GM19324 (cell line): ENCODE measurements at regions not wholly inside any gene's neighbourhood (a gene's known extent, or its start where the extent isn't known, plus 50 kb on each side); places are given as distances from the start of the nearest gene placed in this dataset.

Experiments used
- ATAC-seq: cut with Tn5 transposase; IDR thresholded peaks from one replicate; pipeline ENCODE4 v1.9.1; 2021; ENCODE audit warnings: mild to moderate bottlenecking, moderate library complexity; ENCODE audit not compliant: unreplicated experiment, low FRiP score

DNA sequence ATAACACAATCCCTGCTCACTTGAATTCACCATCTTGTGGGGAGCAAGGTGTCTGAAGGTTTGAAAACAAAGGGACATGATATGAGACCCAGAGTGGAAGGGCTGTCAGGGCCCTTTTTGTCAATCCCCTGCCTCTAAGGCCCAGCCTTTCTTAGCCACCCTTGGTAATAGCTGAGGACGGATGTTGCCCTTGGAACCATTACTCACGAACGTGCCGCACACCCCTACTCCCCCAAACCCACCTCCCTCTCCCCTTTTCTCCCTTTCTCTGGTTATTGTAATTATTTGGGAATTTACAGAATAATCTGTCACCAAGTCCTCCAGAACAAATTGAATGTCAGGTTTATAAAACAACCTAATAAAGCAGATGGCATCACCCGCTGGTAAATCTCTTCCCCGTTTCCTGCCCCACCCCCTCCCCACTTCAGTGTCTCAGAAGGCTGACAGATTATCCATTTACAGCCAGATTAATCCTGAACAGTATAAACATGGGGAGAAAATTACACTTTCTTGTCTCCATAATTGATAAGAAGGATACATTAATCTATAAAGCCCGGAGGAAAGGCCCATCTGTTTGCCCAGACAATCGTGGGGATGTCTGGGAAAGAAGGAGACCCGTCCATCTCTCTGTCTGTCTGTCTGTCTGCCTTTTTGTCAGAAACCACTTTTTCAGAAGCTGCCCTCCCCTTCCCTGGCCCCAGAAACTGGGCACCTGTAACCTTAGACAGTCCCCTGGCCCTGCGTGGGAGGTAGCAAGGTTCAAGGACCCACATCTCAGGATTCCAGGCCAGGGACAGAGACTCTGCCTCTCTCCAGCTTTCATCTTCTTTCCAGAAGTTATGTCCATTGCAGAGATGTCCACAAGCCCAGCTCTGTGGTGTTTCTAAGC lies 60.6 kb upstream of the CD34 start:
- no peak for ATAC-seq

DNA sequence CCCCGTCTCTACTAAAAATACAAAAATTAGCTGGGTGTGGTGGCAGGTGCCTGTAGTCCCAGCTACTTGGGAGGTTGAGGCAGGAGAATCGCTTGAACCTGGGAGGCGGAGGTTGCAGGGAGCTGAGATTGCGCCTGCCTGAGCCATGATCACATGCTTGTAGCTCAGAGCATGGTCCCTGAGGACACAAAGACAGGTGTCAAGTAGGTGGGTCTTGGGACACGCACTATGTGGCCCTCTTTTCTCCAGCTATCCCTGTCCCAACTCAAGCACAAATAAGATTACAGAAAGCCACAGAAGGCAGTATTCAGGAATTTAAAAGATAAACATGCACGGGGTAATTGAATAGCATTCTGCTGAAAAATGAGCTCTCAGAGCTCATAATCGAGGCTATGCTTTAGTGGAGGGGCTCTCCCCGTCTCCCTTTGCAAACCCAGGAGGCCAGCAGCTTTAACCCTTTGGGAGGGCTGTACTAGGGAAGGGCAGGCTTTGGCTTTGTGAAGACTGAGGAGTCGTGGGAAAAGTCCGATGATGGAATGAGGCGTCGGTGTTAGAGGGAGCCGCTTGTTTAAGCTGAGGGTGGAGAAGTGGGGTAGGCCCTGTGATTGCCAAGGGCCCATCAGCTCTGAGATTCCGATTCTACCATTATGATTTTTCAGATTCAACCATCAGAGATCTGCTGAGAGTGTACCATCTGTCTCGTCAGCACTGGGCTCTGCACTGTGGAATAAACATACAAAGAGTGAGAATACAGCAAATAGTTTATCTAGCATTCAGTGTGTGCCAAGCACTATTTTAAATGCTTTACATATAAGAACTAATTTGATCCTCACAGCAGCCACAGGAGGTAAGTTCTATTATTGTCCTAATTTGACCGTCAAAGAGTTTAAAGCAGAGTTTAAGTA lies 59.7 kb upstream of the CD34 start:
- no peak for ATAC-seq

DNA sequence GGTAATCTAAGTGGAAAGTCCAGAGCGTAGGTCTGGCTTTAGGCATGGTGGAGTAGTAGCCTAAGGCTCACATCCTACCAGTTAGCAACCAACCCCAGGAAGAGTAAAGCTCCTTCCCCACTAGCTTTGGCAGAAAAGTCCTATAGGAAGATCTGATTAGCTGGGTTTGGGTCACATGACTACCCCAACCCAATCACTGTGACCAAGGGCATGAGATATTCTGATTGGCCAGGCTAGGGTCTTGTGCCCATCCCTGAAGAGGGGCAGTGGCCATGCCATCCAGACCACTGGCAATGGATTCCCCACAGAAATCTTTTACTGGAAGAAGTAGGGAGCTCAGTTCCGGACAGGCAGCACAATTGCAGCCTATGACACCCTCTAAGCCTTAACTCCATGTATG lies 58.6 kb upstream of the CD34 start:
- no peak for ATAC-seq

DNA sequence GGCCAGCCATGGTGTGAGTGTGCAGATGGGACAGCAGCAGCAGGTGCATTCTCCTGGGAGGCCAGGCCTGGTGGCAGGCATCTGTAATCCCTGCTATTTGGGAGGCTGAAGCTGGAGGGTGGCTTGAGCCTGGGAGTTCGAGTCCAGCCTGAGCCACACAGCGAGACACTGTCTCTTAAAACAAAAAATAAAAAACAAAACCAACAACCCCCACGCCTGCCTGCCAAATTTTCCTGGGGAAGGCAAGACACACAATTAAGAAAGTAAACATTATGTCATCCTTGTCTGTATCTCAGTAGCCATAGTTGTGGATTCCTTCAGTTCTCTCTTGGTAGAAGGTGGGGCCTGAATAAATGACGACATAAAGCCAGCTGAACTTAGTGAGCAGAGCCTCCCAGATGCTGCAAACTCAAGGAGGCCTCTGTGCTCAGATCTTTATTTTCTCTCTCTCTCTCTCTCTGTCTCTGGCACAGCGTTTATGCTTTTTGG lies 57.6 kb upstream of the CD34 start:
- no peak for ATAC-seq

DNA sequence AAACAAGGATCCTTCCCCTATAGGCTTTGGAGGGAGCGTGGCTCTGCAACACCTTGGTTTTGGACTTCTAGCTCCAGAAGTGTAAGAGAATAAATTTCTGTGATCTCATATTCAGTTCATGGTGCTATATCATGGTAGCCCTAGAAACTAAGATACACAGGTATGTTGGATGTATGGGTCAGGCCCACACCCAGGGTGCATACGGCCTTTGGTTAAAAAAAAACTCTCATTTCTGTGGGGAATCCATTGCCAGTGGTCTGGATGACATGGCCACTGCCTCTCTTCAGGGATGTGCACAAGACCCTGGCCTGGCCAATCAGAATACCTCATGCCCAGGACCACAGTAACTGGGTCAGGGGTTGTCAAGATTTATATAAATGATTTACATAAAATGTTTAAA lies 56.8 kb upstream of the CD34 start:
- ATAC-seq = no peak

DNA sequence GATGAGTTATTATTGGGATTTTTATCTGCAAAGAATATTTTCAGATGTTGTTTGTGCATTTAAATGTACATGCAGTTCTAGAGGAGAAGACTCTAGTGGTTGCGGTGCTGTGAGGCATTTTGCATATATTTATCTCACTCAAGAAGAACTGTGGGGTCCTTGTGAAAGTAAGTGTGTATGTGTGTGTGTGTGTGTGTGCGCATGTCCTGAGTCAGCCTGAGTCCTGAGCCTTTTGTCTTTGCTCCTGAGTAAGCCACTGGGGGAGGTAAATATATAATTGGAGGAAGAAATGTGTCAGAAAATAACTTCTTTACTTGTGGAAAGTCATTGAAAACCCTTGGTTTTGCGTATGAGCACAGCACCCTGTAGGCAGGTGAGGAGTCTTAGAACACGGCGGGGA lies 55.6 kb upstream of the CD34 start:
- no peak for ATAC-seq

DNA sequence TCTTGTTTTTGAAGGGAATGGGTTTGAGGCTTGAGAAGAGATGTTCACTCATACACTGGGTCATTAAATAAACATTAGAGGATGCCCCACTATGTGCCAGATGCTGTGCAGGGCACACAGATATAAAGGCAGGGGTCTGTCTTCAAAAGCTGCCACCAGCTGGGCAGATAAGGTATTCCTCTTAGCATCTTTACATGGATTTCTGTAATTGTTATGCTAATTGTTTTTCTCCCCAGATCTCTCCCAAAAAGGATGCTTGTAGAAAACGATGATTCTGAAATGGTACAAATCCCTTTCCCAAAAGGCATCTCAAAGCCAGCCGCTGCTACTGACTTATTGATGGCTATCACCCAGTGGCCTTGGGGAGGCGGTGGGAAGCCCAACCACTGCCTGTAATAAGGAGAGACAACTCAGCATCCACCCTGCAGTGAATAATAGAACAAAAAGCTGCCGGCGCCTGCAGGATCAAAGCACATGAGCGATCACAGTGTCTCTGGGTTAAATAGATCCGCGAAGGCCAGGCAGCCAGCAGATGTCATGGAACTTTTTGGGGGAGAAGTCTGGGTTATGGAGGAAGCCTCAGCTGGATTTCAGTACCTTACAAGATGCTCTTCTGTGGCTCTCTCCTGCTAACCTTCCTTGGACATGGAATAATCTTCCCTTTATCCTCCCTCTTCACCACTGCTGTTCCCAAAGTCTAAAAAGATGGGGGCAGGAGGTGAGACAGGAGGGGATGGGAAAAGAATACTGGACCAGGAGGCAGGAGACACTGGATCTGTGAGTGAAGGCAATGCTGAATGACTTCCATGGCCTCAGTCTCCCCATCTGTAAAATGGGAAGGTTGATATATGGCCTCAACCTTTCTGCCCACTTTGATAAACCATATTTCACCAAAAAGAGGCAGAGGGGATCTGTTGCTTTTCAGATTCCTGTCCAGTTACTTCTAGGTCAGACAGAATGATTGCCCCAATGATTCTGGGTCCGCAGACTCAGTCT lies 54.8 kb upstream of the CD34 start:
- ATAC-seq = no peak

DNA sequence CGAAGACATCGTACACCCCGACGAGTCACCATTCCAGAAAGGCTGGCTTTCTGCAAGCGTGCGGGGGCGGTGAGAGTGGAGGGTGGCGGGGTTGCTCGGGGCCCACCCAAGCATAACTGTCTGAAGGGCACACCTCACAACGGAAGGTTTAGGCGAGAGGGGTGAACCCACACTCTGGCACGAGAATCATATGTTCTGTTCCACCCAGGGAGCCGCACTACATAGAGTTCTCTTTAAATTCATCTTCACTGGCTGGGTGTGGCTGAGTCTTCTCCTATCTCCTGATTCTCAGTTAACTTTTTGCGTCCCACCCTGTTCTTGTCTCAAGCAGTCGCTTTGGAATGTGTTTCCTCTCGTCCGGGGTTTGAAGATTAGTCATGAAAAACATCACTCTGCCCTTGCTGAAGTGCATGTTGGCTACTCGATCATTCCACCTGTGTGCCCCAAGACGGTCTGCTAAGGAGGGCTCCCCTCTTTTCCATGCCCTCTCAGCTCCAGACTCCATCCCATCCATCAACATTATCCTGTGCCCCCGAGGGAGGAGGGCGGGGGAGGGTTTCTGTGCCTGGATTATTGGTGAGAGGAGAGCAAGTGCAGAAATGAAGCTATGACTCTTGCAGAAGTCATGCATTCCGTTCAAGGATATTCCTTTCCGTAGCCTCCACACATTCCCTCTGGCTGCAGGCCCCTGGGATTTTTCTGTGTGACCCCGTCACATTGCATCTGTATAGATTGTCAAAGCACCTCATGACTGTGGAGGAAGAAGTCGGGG lies 53.5 kb upstream of the CD34 start:
- no peak for ATAC-seq

DNA sequence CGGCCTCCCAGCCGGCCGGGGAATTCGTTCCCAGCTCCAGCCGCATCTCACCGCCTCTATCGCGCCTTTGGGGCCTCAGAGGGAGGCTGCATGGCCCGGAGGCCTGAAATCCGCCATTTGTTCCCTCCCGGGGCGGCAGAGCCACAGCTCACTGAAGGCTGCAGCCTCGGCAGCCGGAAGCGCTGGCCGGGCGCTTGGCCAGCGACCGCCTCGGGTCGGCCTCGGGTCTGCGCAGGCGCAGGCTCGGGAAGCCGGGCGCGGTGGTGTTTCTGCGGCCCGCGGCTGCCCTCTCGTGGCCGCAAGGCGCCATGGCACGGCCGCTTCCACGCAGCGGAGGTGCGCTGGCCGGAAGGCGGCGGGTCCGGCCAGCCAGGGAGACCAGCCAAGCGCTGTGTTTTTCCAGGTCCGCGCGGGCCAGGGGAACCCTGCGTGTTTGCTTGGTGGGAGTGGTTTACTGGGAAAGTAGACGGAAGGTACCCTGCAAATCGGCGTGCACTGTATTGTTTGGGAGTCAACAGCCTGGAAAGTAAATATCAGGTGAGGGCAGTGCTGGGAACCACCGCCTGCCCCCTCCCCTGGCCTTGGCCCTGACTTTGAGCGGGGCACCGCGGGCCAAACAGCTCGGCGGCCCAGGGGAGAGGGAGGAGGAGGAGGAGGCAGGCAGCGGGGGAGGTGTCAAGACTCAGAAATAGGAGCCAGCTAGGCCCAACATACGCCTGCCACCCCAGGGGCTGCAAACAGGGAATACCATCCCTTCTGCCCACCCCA lies 52.7 kb upstream of the CD34 start:
- ATAC-seq = peak; percentile 86

DNA sequence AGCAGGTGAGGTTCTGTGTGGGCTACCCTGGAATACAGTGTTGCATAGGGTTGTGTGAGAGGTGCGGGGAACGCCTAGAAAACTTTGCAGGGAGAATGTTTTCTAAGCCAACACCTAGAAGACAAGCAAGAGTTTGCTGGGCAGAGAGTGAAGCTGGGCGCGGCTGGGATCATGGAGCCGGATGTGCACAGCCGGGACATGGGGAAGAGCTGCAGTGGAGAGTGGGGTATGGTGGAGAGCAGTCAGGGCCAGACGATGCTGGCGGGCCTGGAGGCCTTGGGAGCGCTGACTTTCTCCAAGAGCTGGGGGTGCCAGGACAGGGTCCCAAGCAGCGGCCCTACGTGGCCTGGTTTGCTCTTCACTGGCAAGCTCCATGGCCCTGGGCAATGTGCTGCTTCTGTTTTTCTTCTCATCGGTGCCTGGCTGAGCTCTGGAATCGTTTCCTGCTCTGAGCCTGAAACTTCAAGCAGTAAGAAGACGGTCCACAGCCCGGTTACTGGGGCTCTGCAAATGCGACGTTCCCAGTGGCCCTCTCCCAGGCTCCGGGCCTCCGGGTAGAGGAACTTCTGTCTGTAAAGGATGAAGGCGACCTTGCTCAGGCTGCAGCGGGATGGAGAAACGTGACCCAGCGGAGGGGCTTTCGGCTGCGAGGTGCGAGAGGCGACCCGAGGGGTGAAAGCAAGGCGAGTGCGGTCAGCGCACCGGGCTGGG lies 51.9 kb upstream of the CD34 start:
- ATAC-seq = peak; percentile 40
